Transverse colon (tissue), 4 donors: ENCODE measurements at regions not wholly inside any gene's neighbourhood (a gene's known extent, or its start where the extent isn't known, plus 50 kb on each side); places are given as distances from the start of the nearest gene placed in this dataset.

Source experiments
- DNase-seq: peaks from one replicate; pipeline ENCODE4 v3.0.0-alpha.2; 2019
- H3K27ac ChIP-seq, 4 donors: fragments of 200-600 bp; sonication (generic); 2 replicates each; pipeline ENCODE4 v1.5.1; 2016 to 2018; ENCODE audit warnings: inconsistent platforms in 4 of 4
- H3K27me3 ChIP-seq: fragments of 200-600 bp; sonication (generic); 2 replicates; pipeline ENCODE4 v1.5.1; 2017; ENCODE audit warnings: inconsistent platforms
- H3K36me3 ChIP-seq, 4 donors: fragments of 200-600 bp; sonication (generic); 2 replicates each; pipeline ENCODE4 v1.5.1; 2017 to 2019; ENCODE audit warnings: inconsistent platforms in 4 of 4
- H3K4me1 ChIP-seq, 4 donors: fragments of 200-600 bp; sonication (generic); 2 replicates each; pipeline ENCODE4 v1.5.1; 2017 to 2020; ENCODE audit warnings: inconsistent platforms in 4 of 4
- H3K4me3 ChIP-seq, 4 donors: fragments of 200-600 bp; sonication (generic); 1 replicate in 1 of 4; 2 replicates in 3 of 4; pipeline versions ENCODE4 v1.5.1 to v1.6.1; 2017 to 2019; ENCODE audit warnings: inconsistent platforms in 4 of 4
- H3K9me3 ChIP-seq, 2 donors: fragments of 200-600 bp; sonication (generic); 2 replicates each; pipeline ENCODE4 v1.5.1; 2017 to 2019; ENCODE audit warnings: inconsistent platforms in 2 of 2
- EP300 ChIP-seq: sonication (generic); formaldehyde crosslinking; IDR thresholded peaks from one replicate; pipeline ENCODE4 v1.6.1; 2017; ENCODE audit warnings: antibody characterized with exemption, low read depth
- POLR2A ChIP-seq: fragments of 450-650 bp; IDR thresholded peaks from one replicate; pipeline ENCODE4 v1.6.1; 2016; ENCODE audit warnings: antibody characterized with exemption, mild to moderate bottlenecking, moderate library complexity
- POLR2AphosphoS5 ChIP-seq, 3 donors: sonication (generic); formaldehyde crosslinking; IDR thresholded peaks; one replicate each; pipeline ENCODE4 v1.6.1; 2016; ENCODE audit warnings: antibody characterized with exemption in 3 of 3
- WGBS, 2 donors: methylation state at CpG; one replicate each; pipeline ENCODE4 v1.1.5; 2018; ENCODE audit warnings: low coverage in 1 of 2; 5-methylcytosine and 5-hydroxymethylcytosine counted together
- in situ Hi-C, 4 donors: fragments of 200-750 bp; cut with MboI; loops; one replicate each; pipeline versions ENCODE4 v1.15.0 to v1.15.1; 2017; ENCODE audit warnings: low sequenced_read_pairs in 3 of 4, low pct_ligation_motif_present in 1 of 4, low pct_unique_long_range_greater_than_20kb in 1 of 4
- intact Hi-C: fragments of 100-400 bp; cut with DNase I; formaldehyde crosslinking; loops from one replicate; pipeline ENCODE4 v1.15.1; 2023; ENCODE audit warnings: low total_unique reads
- TF ChIP-seq, protein P1 (sequence below), 5 experiments: fragments of 200-600 bp in 3 of 5; fragments of 450-650 bp in 2 of 5; sonication (generic) in 3 of 5; IDR thresholded peaks; 1 replicate in 2 of 5; 2 replicates in 3 of 5; pipeline ENCODE4 v1.5.1; 2016 to 2017; ENCODE audit warnings: antibody characterized with exemption in 5 of 5, inconsistent platforms in 3 of 5, mild to moderate bottlenecking in 2 of 5, moderate library complexity in 1 of 5

DNA sequence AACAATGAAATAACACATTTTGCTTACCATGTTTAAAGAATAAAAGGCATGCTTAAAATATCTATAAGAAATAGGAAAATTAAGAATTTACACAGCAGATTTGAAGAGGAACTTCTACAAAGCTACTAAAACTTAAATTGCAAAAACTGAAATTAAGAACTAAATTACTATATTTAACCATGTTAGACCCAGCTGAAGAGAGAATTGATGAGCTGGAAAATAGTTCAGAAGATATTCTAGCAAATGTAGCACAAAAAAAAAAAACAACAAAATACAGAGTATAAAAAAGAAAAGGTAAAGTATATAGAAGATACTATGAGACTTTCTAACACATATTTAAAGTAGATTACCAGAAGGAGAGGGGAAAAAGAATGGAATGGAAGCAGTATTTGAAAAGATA lies 82.8 kb upstream of the ST6GALNAC5 start:
- no peak overlapping the region for H3K27ac ChIP-seq
- TF ChIP-seq EP300 (no peak), POLR2A (no peak), POLR2AphosphoS5 (IDR thresholded peaks at IDR 0.05) (no peak)
- TF ChIP-seq, protein P1, sequence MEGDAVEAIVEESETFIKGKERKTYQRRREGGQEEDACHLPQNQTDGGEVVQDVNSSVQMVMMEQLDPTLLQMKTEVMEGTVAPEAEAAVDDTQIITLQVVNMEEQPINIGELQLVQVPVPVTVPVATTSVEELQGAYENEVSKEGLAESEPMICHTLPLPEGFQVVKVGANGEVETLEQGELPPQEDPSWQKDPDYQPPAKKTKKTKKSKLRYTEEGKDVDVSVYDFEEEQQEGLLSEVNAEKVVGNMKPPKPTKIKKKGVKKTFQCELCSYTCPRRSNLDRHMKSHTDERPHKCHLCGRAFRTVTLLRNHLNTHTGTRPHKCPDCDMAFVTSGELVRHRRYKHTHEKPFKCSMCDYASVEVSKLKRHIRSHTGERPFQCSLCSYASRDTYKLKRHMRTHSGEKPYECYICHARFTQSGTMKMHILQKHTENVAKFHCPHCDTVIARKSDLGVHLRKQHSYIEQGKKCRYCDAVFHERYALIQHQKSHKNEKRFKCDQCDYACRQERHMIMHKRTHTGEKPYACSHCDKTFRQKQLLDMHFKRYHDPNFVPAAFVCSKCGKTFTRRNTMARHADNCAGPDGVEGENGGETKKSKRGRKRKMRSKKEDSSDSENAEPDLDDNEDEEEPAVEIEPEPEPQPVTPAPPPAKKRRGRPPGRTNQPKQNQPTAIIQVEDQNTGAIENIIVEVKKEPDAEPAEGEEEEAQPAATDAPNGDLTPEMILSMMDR (IDR thresholded peaks at IDR 0.05) = no peak
- intact Hi-C loops = no loop called here
- DNase-seq = no peak
- H3K4me1 ChIP-seq = no peaks in the 10 kb centered on the region
- H3K27me3 ChIP-seq = no peaks in the 10 kb centered on the region
- in situ Hi-C loops = no loop called here
- H3K4me3 ChIP-seq = no peak overlapping the region
- H3K9me3 ChIP-seq = no peaks in the 10 kb centered on the region
- H3K36me3 ChIP-seq = no peaks in the 10 kb centered on the region

GRCh38 chr1:76786222-76786621 lies 81.1 kb upstream of the ST6GALNAC5 start:
- no peaks in the 10 kb centered on the region for H3K9me3 ChIP-seq
- H3K27ac ChIP-seq = no peak overlapping the region
- no peak overlapping the region for H3K4me3 ChIP-seq
- in situ Hi-C loops = no loop called here
- no peaks in the 10 kb centered on the region for H3K36me3 ChIP-seq
- no peaks in the 10 kb centered on the region for H3K27me3 ChIP-seq
- DNase-seq = no peak
- no peaks in the 10 kb centered on the region for H3K4me1 ChIP-seq
- intact Hi-C loops = no loop called here
- TF ChIP-seq POLR2A = no peak
- TF ChIP-seq, protein P1 (IDR thresholded peaks at IDR 0.05) = no peak
- TF ChIP-seq POLR2AphosphoS5 (IDR thresholded peaks at IDR 0.05) = no peak
- TF ChIP-seq EP300 = no peak

DNA sequence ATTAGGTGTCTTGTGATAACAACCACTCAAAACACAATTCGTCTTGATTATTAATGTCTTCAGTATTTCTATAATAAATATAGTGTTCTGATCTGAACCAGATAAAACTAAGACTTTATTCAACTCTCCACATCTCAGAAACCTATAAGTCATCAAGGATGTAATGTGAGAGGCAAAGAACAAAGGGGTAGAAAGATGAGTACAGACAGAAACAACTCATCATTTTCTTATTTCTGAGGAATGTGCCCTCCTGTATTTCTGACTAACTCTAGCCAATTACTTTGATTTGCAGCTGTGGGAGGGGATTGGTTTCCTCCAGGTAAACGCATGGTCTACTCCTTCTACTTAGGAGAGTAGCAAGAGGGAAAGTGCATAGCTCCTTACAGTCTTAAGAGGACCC lies 73.7 kb upstream of the ST6GALNAC5 start:
- no peak overlapping the region for H3K27ac ChIP-seq
- TF ChIP-seq, protein P1 (IDR thresholded peaks at IDR 0.05) = no peak
- no peak for TF ChIP-seq EP300
- no peak for TF ChIP-seq POLR2A
- TF ChIP-seq POLR2AphosphoS5 (IDR thresholded peaks at IDR 0.05) = no peak
- in situ Hi-C loops = no loop called here
- H3K9me3 ChIP-seq = no peaks in the 10 kb centered on the region
- 66 to 77% methylated on average over 2 of the region's 2 CpGs for WGBS, 2 donors
- H3K4me3 ChIP-seq = no peak overlapping the region
- no peak for DNase-seq
- intact Hi-C loops = no loop called here
- H3K4me1 ChIP-seq = no peaks in the 10 kb centered on the region
- no peaks in the 10 kb centered on the region for H3K27me3 ChIP-seq
- no peaks in the 10 kb centered on the region for H3K36me3 ChIP-seq

DNA sequence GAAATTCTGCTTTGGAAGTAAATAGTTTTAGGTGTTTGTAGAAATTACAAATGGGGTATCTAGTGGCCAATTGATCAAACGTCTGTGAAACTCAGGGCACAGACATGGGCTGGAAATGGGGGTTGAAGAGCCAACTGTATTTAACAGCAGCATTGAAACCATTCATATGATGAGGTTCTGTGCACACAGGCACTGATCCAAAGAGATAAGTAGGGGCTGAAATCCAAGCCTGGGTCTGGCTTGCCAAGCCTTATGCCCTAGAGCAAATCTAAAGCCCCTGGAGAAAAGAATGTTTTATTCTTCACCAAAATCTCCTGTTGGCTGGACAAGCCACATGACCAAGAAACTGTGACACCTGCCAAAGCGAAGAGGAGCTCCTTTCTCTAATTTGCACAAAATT lies 67.6 kb upstream of the ST6GALNAC5 start:
- no peak for DNase-seq
- no peak for TF ChIP-seq POLR2AphosphoS5 (IDR thresholded peaks at IDR 0.05)
- TF ChIP-seq, protein P1 (IDR thresholded peaks at IDR 0.05) = no peak
- TF ChIP-seq EP300 = no peak
- TF ChIP-seq POLR2A = no peak
- intact Hi-C loops (no loop called here), in situ Hi-C loops (no loop called here)
- H3K36me3 ChIP-seq = no peaks in the 10 kb centered on the region
- H3K9me3 ChIP-seq = no peaks in the 10 kb centered on the region
- H3K4me1 ChIP-seq = no peaks in the 10 kb centered on the region
- H3K27me3 ChIP-seq = no peaks in the 10 kb centered on the region
- no peak overlapping the region for H3K4me3 ChIP-seq
- H3K27ac ChIP-seq = no peak overlapping the region
- 61% methylated on average over 2 of the region's 2 CpGs; no CpG with 5 or more reads in 1 of the 2 donors for WGBS, 2 donors
